Stomach (tissue), 4 donors: ENCODE measurements at regions not wholly inside any gene's neighbourhood (a gene's known extent, or its start where the extent isn't known, plus 50 kb on each side); places are given as distances from the start of the nearest gene placed in this dataset.

ENCODE experiments used
- POLR2A ChIP-seq, 4 donors: fragments of 450-650 bp; IDR thresholded peaks; one replicate each; pipeline ENCODE4 v1.6.1; 2016; ENCODE audit warnings: antibody characterized with exemption in 4 of 4, control low read depth in 2 of 4, mild to moderate bottlenecking in 1 of 4, moderate library complexity in 1 of 4
- TF ChIP-seq, protein P1 (sequence below), 7 experiments: fragments of 450-650 bp in 4 of 7; fragments of 200-600 bp in 3 of 7; sonication (generic) in 3 of 7; IDR thresholded peaks; one replicate each; pipeline ENCODE4 v1.5.1; 2016 to 2019; ENCODE audit warnings: antibody characterized with exemption in 7 of 7, control low read depth in 2 of 7, mild to moderate bottlenecking in 1 of 7

DNA sequence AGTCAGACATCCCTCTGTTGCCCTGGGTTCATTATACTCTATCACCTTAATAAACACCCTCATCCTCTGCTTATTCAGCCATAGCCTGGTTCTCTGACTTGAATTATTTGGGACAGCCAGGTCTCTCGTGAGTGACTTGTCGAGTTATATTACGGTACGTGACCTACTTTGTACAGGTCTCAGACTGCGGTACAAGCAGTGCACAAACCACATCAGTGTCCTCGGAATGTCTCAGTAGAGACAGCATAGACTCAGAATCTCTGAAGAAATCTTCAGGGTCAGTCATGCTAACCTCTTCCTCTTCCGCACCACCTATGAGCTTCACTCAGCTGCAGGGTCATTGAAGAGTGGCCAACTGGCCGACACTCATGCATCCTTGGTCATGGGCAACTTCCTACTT lies 860.8 kb downstream of the BCL11B start:
- TF ChIP-seq, protein P1, sequence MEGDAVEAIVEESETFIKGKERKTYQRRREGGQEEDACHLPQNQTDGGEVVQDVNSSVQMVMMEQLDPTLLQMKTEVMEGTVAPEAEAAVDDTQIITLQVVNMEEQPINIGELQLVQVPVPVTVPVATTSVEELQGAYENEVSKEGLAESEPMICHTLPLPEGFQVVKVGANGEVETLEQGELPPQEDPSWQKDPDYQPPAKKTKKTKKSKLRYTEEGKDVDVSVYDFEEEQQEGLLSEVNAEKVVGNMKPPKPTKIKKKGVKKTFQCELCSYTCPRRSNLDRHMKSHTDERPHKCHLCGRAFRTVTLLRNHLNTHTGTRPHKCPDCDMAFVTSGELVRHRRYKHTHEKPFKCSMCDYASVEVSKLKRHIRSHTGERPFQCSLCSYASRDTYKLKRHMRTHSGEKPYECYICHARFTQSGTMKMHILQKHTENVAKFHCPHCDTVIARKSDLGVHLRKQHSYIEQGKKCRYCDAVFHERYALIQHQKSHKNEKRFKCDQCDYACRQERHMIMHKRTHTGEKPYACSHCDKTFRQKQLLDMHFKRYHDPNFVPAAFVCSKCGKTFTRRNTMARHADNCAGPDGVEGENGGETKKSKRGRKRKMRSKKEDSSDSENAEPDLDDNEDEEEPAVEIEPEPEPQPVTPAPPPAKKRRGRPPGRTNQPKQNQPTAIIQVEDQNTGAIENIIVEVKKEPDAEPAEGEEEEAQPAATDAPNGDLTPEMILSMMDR (IDR thresholded peaks at IDR 0.05), result no peak
- TF ChIP-seq POLR2A (IDR thresholded peaks at IDR 0.05), result no peak
